ENCODE measurements at regions not wholly inside any gene's neighbourhood (a gene's known extent, or its start where the extent isn't known, plus 50 kb on each side); places are given as distances from the start of the nearest gene placed in this dataset.
"Not testable (repeated sequence)": the region's sequence is repeated elsewhere in the genome, so short reads cannot be mapped to it uniquely, and the experiment has no call there.

- Histone ChIP-seq H3K79me2 (ENCODE audit: insufficient read depth, low read length) (no peaks in the 10 kb centered on the region), H3K27me3 (ENCODE audit: low read length) (no peaks in the 10 kb centered on the region), H3F3A (ENCODE audit: insufficient read depth) (no peaks in the 10 kb centered on the region), H3K4me3 (ENCODE audit: insufficient read depth, low read length, poor library complexity, severe bottlenecking) (no peak overlapping the region), H4K20me1 (ENCODE audit: low read depth, low read length) (no peaks in the 10 kb centered on the region), H3K27ac (ENCODE audit: low read depth, low read length) (no peak overlapping the region), H2AFZ (ENCODE audit: low read depth, low read length, severe bottlenecking) (no peak overlapping the region), H3K9me3 (ENCODE audit: insufficient read depth, low read length) (no peaks in the 10 kb centered on the region), H3K9ac (ENCODE audit: low read length) (no peak overlapping the region), H3K9me2 (replicated peaks; ENCODE audit: insufficient read depth, low read length) (no peaks in the 10 kb centered on the region), H3K36me3 (ENCODE audit: low read length) (no peaks in the 10 kb centered on the region), H3K4me2 (ENCODE audit: low read depth, low read length, poor library complexity, severe bottlenecking) (no peak overlapping the region)
- TF ChIP-seq EZH2phosphoT487 (conservative IDR thresholded peaks at IDR 0.05; ENCODE audit: low read length): no peak
- TF ChIP-seq CTCF (IDR thresholded peaks at IDR 0.05; ENCODE audit: insufficient read depth, low read length, poor library complexity, severe bottlenecking): no peak
These were observed 140.1 kb upstream of the NFIA start for GRCh38 chr1:60942291-60942690.

- not testable (repeated sequence) for H3K27ac ChIP-seq (ENCODE audit: low read depth, low read length); H3K79me2 ChIP-seq (ENCODE audit: insufficient read depth, low read length); H3K4me3 ChIP-seq (ENCODE audit: insufficient read depth, low read length, poor library complexity, severe bottlenecking); H3K36me3 ChIP-seq (ENCODE audit: low read length); H4K20me1 ChIP-seq (ENCODE audit: low read depth, low read length); H3K9me3 ChIP-seq (ENCODE audit: insufficient read depth, low read length); H3K4me2 ChIP-seq (ENCODE audit: low read depth, low read length, poor library complexity, severe bottlenecking); H3F3A ChIP-seq (ENCODE audit: insufficient read depth); H3K9me2 ChIP-seq (replicated peaks; ENCODE audit: insufficient read depth, low read length); H3K27me3 ChIP-seq (ENCODE audit: low read length); H2AFZ ChIP-seq (ENCODE audit: low read depth, low read length, severe bottlenecking); H3K9ac ChIP-seq (ENCODE audit: low read length)
These were observed 141.7 kb upstream of the NFIA start for GRCh38 chr1:60940685-60941084.

GRCh38 chr1:60937720-60938119 lies 144.6 kb upstream of the NFIA start:
- no peak overlapping the region for H3K27ac ChIP-seq (ENCODE audit: low read depth, low read length)
- H3K4me3 ChIP-seq (ENCODE audit: insufficient read depth, low read length, poor library complexity, severe bottlenecking): no peak overlapping the region
- no peaks in the 10 kb centered on the region for H3K9me2 ChIP-seq (replicated peaks; ENCODE audit: insufficient read depth, low read length)
- no peaks in the 10 kb centered on the region for H4K20me1 ChIP-seq (ENCODE audit: low read depth, low read length)
- no peaks in the 10 kb centered on the region for H3K9me3 ChIP-seq (ENCODE audit: insufficient read depth, low read length)
- no peaks in the 10 kb centered on the region for H3K27me3 ChIP-seq (ENCODE audit: low read length)
- H3K79me2 ChIP-seq (ENCODE audit: insufficient read depth, low read length): no peaks in the 10 kb centered on the region
- H3K36me3 ChIP-seq (ENCODE audit: low read length): no peaks in the 10 kb centered on the region
- no peak overlapping the region for H3K4me2 ChIP-seq (ENCODE audit: low read depth, low read length, poor library complexity, severe bottlenecking)
- H2AFZ ChIP-seq (ENCODE audit: low read depth, low read length, severe bottlenecking): no peak overlapping the region
- H3K9ac ChIP-seq (ENCODE audit: low read length): no peak overlapping the region
- H3F3A ChIP-seq (ENCODE audit: insufficient read depth): no peaks in the 10 kb centered on the region
- TF ChIP-seq EZH2phosphoT487 (conservative IDR thresholded peaks at IDR 0.05; ENCODE audit: low read length) (no peak), CTCF (IDR thresholded peaks at IDR 0.05; ENCODE audit: insufficient read depth, low read length, poor library complexity, severe bottlenecking) (no peak)

- Histone ChIP-seq H3K27me3 (ENCODE audit: low read length) (no peaks in the 10 kb centered on the region), H3K9me2 (replicated peaks; ENCODE audit: insufficient read depth, low read length) (no peaks in the 10 kb centered on the region), H3K36me3 (ENCODE audit: low read length) (no peaks in the 10 kb centered on the region), H2AFZ (ENCODE audit: low read depth, low read length, severe bottlenecking) (no peak overlapping the region), H3K79me2 (ENCODE audit: insufficient read depth, low read length) (no peaks in the 10 kb centered on the region), H4K20me1 (ENCODE audit: low read depth, low read length) (no peaks in the 10 kb centered on the region), H3F3A (ENCODE audit: insufficient read depth) (no peaks in the 10 kb centered on the region), H3K9me3 (ENCODE audit: insufficient read depth, low read length) (no peaks in the 10 kb centered on the region), H3K27ac (ENCODE audit: low read depth, low read length) (no peak overlapping the region), H3K4me2 (ENCODE audit: low read depth, low read length, poor library complexity, severe bottlenecking) (no peak overlapping the region), H3K9ac (ENCODE audit: low read length) (no peak overlapping the region), H3K4me3 (ENCODE audit: insufficient read depth, low read length, poor library complexity, severe bottlenecking) (no peak overlapping the region)
- TF ChIP-seq EZH2phosphoT487 (conservative IDR thresholded peaks at IDR 0.05; ENCODE audit: low read length) (no peak), CTCF (IDR thresholded peaks at IDR 0.05; ENCODE audit: insufficient read depth, low read length, poor library complexity, severe bottlenecking) (no peak)
These were observed 145.6 kb upstream of the NFIA start for GRCh38 chr1:60936591-60937342.

Measured in SU-DHL-6 (cell line).